Left kidney (tissue), 1 donor: ENCODE measurements at regions not wholly inside any gene's neighbourhood (a gene's known extent, or its start where the extent isn't known, plus 50 kb on each side); places are given as distances from the start of the nearest gene placed in this dataset.

Experiments used
- DNase-seq: peaks from one replicate; pipeline ENCODE4 v3.0.0-alpha.2; 2013

GRCh38 chr9:79215821-79216220, 355.9 kb upstream of the TLE4 start:
- DNase-seq: no peak

DNA sequence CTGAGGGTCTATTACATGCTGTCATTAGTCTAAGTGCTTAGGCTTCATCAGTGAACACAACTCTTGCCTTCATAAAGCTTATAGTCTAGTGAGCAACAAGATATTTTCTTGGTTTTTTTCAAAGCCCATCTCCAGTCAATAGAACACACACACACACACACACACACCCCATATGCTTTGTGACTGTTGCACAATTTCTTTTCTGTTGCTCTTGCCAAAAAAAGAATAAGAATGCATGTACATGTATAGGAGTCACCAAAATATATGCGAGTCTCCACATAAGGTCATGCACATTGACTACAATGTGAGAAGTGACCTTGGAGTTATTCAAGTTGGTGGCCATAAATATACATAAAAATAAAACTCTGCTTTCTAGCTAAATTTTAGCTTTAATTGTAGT, 351.5 kb upstream of the TLE4 start:
- no peak for DNase-seq

- DNase-seq: no peak
Measured at GRCh38 chr9:79220666-79221065, 351.1 kb upstream of the TLE4 start.

DNA sequence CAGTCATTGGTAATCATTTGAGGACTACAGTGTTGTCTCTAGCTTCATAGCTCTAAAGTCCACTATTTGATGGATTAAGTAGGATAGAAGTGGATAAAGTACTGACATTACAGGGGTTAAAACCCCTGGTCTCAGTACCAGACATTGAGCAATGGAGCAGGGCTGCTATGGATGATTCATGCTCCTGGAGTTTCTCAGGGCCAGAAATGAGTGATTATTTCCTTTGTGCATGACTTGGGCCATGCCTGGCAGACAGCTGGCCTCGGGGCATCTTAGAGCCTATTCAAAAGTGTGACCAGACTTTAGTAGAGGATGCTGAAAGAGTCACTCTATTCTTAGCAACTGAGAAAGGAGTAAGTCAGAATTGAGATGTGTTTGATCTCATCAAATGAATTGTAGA, 350.7 kb upstream of the TLE4 start:
- no peak for DNase-seq

DNA sequence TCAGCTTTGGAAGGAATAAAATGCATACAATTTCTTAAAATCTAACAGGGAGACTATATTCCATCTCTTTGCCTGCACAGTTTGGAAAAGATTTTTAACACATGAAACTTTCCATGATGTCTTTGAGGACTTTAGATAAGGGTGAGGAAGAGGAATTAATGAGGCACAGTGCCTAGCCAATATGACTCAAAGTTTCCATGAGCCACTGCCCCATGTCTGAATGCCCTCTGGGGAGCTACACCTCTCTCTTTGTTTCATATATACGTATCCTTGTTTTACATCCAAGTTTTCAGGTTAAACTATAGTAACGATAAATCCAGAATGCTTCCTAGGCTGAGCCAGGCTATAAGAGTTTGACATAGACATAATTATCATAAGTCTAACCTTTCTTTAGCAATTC, 349.3 kb upstream of the TLE4 start:
- DNase-seq: no peak

DNA sequence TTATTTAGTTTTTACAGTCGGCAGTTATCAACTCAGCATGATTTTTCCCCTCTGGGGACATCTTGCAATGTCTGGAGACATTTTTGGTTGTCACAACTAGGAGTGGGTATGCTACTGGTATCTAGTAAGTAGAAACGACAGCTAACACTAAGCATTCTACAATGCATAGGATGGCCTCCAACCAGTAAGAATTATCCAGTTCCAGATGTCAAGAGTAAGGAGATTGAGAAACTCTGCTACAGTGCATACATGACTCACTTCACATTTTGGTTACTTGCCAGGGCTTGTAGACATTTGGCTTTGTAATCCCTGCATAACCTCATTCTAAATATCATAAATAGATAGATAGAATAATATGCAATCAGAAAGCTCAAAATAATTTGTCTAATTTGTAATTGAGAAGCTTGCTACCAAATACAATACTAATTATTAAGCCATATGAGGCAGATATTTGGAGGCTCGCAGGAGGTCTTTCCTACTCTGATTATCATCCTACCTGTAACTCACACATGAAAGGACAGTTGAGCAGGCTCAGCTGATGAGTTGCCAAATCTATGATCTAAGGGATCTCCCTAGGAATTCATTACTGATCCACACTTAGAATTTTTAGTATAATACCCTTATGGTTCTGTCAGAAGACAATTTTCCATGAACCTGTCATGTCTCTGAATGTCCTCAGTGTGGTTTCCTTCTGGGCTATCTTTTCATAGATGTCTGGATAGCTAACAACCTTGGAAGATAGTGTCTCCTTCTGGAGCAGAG, 346.9 kb upstream of the TLE4 start:
- DNase-seq: no peak

DNA sequence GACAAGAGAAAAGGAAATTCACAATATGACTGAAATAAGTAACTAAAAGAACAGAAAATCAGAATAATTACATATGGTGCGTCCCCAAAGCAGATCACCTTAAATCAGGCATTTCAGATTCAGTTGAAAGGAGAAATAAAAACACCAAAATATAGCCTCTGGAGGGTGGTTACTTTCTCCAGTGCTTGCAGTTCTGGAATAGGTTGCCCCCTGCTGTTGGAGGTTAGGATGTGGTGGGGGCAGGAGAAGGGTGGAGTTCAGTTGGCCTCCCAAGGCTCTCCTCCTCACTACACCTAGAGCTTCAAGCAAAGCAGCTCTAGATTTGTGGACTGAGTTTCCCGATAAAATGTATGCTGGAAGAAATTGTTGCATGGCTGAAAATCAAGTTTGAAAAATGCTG, 338.2 kb upstream of the TLE4 start:
- no peak for DNase-seq

GRCh38 chr9:79236466-79236865, 335.3 kb upstream of the TLE4 start:
- no peak for DNase-seq

DNA sequence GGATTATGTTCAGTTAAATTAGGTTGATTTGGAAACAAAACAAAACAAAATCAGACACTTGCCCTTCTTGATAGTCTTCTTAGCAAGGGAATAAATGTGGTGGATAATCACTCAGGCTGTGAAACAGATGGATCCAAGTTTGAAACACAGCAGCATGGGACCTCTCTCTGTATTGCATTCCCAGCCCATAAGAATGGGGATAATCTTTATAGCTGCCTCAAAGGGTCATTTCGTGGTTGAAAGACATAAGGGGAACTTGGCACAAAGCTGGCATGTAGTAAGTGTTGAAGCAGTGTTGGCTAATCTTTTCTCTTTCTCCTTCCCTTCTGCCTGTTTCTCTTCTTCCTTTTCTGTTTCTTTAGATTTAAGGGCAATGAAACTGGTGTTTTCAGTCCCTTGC, 333.9 kb upstream of the TLE4 start:
- no peak for DNase-seq

DNA sequence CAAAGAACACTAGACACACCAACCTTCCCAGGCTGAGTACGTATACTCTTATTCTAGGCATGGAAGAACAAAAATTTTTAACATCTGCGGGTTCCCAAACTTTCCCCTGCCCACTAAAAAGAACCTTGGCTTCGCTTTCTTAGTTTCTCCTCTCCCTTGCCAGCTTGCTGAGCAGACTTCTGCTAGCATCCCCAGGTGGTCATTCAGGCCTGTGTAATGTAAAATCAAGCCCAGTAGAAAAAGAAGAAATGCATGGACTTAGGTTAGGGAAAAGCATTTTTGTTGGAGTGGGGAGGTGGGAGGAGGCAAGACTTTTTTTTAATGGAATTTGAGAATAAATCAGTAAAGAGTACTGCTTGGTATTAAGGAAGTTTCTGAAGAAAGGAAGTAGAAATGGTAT, 331.0 kb upstream of the TLE4 start:
- no peak for DNase-seq

DNA sequence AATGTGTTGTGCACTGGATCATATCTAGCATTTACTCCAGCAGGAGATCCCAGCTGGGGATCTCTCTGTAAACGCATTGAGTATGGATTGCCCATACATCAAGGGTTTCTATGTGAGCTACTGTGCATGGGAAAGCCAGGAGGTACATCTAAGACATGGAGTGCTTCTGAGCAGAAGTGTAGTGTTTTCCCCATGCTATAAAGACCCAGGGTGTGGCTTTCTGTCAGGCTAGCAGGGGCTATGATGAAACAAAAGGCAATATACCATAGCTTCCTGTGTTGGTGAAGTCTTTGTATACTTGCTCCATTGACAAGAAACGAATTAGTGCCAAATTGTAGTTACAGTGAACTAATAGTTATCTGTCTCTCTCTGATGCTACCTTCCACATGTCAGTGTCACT, 329.3 kb upstream of the TLE4 start:
- no peak for DNase-seq

GRCh38 chr9:79246170-79246569, 325.6 kb upstream of the TLE4 start:
- DNase-seq: no peak

GRCh38 chr9:79247021-79247420, 324.7 kb upstream of the TLE4 start:
- no peak for DNase-seq

DNA sequence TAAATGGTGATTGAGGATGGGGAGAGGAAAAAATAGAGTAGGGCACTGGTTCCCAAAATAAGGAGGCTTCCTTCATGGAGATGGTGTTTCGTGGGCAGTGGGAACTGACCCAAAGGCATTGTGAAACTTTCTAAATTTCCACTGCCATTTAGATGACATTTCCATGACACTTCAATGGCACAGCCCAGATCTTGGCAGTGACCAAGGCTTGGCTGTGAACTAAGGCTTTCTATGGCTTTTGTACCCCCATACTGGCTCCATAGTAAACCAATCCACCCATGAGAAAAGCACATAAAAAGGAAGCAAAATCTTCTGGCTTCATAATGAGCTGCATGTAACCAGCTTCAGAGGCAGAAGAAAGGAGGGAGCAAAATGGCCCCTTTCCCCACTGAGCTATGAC, 321.0 kb upstream of the TLE4 start:
- DNase-seq: no peak

- no peak for DNase-seq
Measured at GRCh38 chr9:79254900-79255650, 316.7 kb upstream of the TLE4 start.

DNA sequence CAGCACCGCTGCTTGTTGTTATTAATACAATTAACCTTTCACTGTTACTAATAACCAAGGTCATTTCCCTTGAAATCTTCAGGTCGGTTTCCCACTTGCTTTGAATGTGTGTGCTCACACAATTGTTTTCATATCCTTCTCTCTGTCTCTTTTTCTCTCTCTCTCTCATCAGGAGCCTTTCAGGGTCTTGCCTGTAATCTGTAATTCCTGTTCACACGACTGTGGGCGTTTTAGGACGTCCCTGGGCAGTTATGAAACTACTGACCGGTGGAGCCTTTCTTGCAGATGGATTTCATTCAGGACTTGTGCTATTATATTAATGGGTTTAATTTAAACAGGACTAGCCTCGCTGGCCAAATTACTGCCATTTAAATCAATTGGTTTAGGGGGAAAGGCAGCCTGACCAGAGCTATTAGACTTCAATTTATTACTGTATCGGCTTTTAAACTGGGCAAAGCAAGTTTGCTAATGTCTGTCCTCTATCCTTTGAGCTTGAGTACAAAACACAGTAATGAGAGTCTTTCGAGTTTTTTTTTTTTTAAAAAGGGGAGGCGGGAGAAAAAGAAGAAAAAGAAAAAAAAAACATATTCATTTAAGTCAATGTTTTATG, 316.0 kb upstream of the TLE4 start:
- no peak for DNase-seq

- DNase-seq: peak; percentile 73
Measured at GRCh38 chr9:79256691-79257213, 315.0 kb upstream of the TLE4 start.

DNA sequence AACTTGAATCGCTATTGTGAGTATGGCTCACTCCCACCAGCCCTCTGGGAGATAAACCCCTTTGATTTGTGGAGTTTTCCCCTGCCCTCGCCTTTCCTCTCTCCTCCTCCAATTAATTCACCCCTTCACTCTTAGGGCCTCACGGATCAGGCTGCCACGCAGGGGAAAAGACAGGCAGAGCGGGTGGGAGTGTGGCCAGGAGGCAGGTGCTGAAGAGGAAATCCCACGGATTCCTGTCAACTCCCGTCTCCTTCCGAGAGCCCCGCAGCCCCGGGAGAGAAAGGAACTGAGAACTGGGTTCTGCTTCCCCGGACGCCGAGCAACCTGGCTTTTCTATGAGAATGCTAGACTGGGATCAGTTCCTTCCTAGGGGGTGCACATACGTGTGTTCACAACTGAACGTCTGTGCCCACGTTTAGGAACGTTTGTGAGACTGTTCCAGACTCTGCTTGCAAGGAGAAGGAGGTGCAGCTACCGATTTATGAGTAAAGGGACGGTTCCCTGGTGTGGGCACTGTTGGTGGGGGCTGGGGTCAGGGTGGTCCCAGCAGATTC, 314.5 kb upstream of the TLE4 start:
- DNase-seq: peak; percentile 50

- DNase-seq: no peak
Measured at GRCh38 chr9:79257790-79258351, 313.9 kb upstream of the TLE4 start.

- no peak for DNase-seq
Measured at GRCh38 chr9:79259858-79260257, 311.9 kb upstream of the TLE4 start.

GRCh38 chr9:79263628-79264027, 308.1 kb upstream of the TLE4 start:
- no peak for DNase-seq

DNA sequence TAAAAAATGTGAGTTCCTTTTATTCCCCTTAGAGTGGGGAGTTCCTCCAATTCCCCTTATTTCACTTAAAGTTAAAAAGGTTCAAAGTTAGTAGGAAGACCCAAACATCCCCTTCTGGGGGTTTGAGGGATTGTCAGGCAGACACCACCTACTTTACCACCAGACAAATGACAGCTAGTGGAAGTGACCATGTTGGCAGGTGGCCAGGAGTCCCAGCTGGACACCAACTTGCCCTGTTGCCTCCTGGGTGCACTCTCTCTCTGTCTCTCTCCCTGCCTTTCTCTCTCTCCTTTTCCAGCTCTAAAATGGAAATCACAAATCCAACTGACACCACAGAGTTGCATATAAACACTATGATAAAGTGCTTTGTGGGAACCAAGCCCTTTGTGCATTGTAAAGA, 307.7 kb upstream of the TLE4 start:
- DNase-seq: no peak
